ENCODE measurements at regions not wholly inside any gene's neighbourhood (a gene's known extent, or its start where the extent isn't known, plus 50 kb on each side); places are given as distances from the start of the nearest gene placed in this dataset.

DNA sequence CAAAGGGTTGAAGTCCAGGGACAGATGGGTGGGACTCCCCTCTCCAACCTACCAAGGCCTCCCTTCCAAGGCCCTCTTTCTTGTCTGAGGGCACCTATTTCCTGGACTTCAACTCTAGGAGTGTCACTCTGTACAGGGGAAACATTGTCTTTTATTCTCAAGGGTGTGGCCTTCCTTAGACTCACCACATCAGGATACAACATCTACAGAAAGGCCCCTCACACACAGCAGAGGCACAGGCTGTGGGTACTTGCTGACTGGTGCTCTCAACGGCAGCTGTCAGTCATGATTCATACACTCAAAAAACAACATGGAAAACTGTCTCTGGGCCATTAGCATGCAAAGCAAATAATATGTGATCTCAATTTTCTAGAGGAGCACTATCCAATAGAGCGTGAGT, 78.0 kb downstream of the RCN1 start:
- TF ChIP-seq, protein P1, sequence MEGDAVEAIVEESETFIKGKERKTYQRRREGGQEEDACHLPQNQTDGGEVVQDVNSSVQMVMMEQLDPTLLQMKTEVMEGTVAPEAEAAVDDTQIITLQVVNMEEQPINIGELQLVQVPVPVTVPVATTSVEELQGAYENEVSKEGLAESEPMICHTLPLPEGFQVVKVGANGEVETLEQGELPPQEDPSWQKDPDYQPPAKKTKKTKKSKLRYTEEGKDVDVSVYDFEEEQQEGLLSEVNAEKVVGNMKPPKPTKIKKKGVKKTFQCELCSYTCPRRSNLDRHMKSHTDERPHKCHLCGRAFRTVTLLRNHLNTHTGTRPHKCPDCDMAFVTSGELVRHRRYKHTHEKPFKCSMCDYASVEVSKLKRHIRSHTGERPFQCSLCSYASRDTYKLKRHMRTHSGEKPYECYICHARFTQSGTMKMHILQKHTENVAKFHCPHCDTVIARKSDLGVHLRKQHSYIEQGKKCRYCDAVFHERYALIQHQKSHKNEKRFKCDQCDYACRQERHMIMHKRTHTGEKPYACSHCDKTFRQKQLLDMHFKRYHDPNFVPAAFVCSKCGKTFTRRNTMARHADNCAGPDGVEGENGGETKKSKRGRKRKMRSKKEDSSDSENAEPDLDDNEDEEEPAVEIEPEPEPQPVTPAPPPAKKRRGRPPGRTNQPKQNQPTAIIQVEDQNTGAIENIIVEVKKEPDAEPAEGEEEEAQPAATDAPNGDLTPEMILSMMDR (IDR thresholded peaks at IDR 0.05 in 8 of 11, conservative IDR thresholded peaks at IDR 0.05 in 3 of 11), result no peak
- TF ChIP-seq POLR2A (IDR thresholded peaks at IDR 0.05) (no peak), POLR2AphosphoS5 (IDR thresholded peaks at IDR 0.05) (no peak)

Measured in spleen (tissue), 7 donors.